Mucosa of gallbladder (tissue), 1 donor: ENCODE measurements at regions not wholly inside any gene's neighbourhood (a gene's known extent, or its start where the extent isn't known, plus 50 kb on each side); places are given as distances from the start of the nearest gene placed in this dataset.

ENCODE experiments used
- DNase-seq: peaks from one replicate; pipeline ENCODE4 v3.0.0-alpha.2; 2020; ENCODE audit warnings: low spot score
- donor health status: DM: no; HTN: no; CAD: no.

- DNase-seq = no peak
Observed at GRCh38 chr2:155404433-155405002, 706.0 kb downstream of the KCNJ3 start.

DNA sequence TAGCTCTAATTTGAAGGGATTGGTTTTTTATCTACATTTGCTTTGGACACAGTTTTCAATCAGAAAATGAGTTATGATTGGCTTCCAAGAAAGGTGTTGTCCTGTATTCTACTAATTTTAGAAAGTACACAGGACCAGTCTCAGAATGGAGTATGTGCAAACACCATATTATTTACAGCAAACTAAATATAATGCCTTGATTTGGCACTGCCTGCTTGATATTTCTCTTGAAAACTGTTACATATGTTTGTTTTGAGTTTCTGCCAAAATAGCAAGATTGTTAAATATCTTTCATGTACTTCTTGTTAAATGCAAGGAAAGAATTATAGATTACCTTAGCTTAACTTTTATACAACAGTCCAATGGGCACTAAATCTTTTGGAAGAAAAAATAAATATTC lies 694.9 kb downstream of the KCNJ3 start:
- no peak for DNase-seq

DNA sequence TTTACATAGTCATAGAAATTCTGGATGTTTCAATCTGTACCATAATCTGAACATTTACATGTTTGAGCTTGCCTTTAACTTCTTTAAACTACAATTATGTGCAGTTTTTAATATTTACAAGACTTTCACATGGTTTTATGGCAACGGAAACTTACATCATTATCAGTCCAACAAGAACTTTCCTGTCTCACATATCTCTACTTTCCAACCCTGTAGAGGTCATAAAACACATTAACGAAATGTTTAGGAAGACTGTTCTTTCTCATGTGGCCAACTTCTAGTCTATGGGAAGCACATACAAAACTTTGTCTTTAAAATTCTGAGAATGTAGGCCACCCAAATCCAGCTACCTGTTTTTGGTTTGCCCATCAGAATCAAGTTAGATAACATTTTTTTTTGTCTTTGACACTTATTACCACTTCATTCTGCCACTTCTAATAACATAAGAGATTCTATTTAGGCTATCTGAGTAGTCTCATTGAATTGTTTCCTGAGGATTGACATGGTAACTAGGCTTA lies 693.2 kb downstream of the KCNJ3 start:
- no peak for DNase-seq

- no peak for DNase-seq
Observed at GRCh38 chr2:155389224-155389623, 690.7 kb downstream of the KCNJ3 start.

DNA sequence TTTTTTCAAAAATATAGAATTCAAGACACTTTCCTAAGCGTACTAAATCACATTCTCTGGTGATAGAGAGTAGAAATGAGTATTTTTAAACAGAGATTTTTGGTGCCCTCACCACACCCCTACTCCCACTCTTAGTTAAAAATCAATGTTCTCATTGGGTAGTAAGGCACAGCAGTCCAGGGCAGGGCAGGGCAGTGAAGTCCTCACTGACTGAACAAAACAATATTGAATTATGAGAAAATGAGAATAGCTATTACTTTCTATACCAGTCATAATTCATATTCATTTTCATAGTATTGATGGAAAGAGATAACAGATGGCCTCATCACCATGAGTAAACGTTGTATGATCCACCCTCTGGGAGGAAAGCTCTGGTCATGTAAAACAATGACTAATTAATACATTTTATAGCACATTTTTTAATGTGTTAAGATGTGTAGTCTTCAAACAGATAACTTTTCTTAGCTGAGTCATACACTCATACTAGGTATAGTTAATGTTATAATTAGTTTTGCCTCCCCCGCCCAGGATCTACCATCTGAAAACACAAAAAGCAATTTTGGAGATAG lies 686.1 kb downstream of the KCNJ3 start:
- DNase-seq = no peak

- DNase-seq = no peak
Observed at GRCh38 chr2:155382776-155383175, 684.3 kb downstream of the KCNJ3 start.

- no peak for DNase-seq
Observed at GRCh38 chr2:155381436-155381835, 682.9 kb downstream of the KCNJ3 start.

- DNase-seq = no peak
Observed at GRCh38 chr2:155379494-155379893, 681.0 kb downstream of the KCNJ3 start.

DNA sequence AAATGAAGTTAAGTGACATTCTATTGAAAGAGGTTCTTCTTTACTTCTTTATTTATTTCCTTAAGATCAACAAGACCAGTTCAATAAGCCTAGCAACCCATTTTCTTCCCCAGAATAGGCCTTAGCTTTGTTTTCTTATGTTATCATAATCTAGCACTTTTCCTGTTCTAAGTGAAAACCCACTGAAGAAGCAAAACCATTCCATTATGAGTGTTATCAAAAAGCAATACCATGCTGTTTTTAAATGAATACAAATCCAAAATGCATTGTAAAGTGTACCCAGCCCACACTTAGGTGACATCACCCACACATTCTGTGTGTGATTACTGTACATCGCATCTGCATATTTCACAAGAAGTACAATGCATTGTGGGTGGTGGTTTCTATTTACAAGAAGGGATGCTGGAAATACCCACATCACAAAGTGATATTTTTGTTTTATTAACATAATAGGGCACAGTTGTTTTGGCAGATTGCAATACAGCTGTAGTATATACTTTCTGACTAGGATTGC lies 679.5 kb downstream of the KCNJ3 start:
- no peak for DNase-seq

GRCh38 chr2:155377266-155377680 lies 678.8 kb downstream of the KCNJ3 start:
- no peak for DNase-seq

- no peak for DNase-seq
Observed at GRCh38 chr2:155372969-155373368, 674.5 kb downstream of the KCNJ3 start.

- no peak for DNase-seq
Observed at GRCh38 chr2:155368934-155369333, 670.4 kb downstream of the KCNJ3 start.

GRCh38 chr2:155364766-155365165 lies 666.3 kb downstream of the KCNJ3 start:
- no peak for DNase-seq

DNA sequence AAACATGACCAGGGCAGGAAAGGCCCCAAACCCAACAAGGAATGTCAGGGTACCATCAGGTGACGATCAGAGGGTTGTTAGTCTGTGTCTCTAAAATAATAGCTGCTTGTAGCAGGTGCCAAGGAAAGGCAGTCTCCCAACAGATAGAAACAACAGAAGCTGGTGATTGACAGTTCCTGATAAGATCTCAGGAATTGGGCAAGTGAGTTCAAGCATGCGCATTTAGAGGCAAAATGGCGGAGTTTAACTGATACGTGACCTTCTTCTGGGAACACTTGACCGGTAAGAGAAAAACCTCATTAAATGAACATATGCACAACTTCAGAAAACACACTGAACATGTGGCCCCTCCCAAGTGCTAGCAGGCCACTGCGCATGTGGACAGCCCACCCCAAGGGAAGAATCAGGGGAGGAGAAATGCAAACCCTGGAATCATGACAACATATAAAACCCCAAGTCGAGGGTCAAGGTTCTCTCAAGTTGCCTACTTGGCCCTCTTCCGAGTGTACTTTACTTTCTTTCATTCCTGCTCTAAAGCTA lies 664.9 kb downstream of the KCNJ3 start:
- DNase-seq = no peak

GRCh38 chr2:155357172-155357571 lies 658.7 kb downstream of the KCNJ3 start:
- no peak for DNase-seq

DNA sequence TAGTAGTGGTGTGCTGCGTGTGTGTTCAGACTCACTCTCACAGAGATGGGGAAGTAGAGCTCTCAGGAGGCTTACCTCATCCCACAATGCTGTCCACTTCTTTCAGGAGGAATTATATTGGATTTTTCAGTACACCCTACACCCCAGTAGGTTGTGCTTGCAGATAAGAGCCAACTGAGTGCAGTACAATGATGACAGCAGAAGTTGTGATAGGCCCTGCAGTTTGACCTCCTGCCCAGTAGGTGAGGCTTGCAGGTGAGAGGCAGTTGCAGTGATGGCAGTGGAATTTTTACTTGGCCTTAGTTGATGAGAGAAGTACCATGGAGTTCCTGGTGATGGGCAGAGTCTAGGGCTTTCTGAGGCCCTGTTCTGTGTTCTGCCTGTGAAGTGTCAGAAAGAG lies 657.8 kb downstream of the KCNJ3 start:
- DNase-seq = no peak

GRCh38 chr2:155350783-155351580 lies 652.5 kb downstream of the KCNJ3 start:
- no peak for DNase-seq

GRCh38 chr2:155332016-155332415 lies 633.5 kb downstream of the KCNJ3 start:
- no peak for DNase-seq

GRCh38 chr2:155320236-155320635 lies 621.7 kb downstream of the KCNJ3 start:
- no peak for DNase-seq

DNA sequence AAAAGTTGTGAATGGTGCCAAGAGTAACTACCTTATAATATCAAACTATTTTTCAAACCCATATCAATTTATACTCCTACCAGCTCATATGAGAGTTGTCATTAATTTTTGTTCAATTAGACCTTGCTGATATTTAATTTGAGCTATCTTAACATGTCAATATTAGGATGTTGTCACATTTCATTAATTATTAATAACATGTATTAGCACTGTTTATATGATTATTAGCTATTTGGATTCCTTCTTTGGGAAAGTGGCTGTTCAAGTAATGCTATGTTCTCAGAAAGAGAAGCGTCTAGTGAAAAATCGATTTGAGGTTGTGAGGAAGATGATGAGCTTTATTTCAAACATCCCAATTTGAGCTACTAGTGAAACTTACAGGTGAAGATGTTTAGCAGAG lies 620.2 kb downstream of the KCNJ3 start:
- DNase-seq = no peak

GRCh38 chr2:155315768-155316167 lies 617.3 kb downstream of the KCNJ3 start:
- DNase-seq = no peak

DNA sequence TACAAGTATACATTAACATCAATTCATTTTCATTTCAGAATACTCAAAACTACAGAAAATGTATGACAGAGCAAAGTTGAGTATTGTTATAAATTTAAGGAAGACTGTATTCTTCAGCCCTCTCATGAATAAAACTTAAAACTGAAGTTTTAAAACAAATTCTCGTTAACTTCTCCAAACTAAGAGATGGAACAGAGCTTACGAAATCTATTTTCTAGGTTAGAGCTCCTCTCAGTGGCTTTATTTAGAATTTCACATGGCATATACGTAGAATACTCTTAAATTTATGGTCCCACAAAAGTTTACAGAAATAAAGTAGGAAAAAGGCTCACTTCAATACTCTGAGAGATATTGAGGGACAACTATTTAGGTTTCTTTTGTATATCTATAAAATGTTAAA lies 612.1 kb downstream of the KCNJ3 start:
- DNase-seq = no peak

DNA sequence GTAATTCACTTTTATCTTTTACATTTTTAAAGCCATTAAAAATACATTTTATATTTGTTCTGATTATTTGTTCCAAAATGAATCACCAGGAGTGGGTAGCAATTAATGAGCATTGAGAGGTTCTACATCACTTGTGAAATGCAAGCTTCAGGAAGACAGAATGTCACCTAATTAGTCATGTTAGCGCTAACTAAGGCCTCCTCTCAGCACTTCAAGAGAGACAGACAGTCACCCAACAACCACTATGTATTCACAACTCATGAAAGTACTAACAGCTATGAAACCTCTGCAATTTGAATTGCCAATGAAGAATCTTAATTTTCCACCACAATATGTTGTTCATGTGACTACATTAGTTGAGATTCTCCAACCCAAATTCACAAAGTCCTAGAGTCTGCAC lies 611.0 kb downstream of the KCNJ3 start:
- no peak for DNase-seq
